Prostate gland (tissue), 2 donors: ENCODE measurements at regions not wholly inside any gene's neighbourhood (a gene's known extent, or its start where the extent isn't known, plus 50 kb on each side); places are given as distances from the start of the nearest gene placed in this dataset.

Experiments used
- CTCF ChIP-seq, 4 experiments: fragments of 200-600 bp in 2 of 4; fragments of 450-650 bp in 2 of 4; sonication (generic) in 2 of 4; IDR thresholded peaks; 1 replicate in 3 of 4; 2 replicates in 1 of 4; pipeline ENCODE4 v1.5.1; 2016 to 2019; ENCODE audit warnings: antibody characterized with exemption in 4 of 4, mild to moderate bottlenecking in 2 of 4, moderate library complexity in 2 of 4
- POLR2A ChIP-seq: fragments of 450-650 bp; IDR thresholded peaks from one replicate; pipeline ENCODE4 v1.6.1; 2016; ENCODE audit warnings: antibody characterized with exemption, mild to moderate bottlenecking
- POLR2AphosphoS5 ChIP-seq: sonication (generic); formaldehyde crosslinking; IDR thresholded peaks from one replicate; pipeline ENCODE4 v1.6.1; 2017; ENCODE audit warnings: antibody characterized with exemption

- TF ChIP-seq CTCF (IDR thresholded peaks at IDR 0.05): no peak
- TF ChIP-seq POLR2AphosphoS5: no peak
- no peak for TF ChIP-seq POLR2A
These were observed 56.1 kb upstream of the TUT7 start for GRCh38 chr9:86410281-86410680.
